D721Med (cell line): ENCODE measurements at regions not wholly inside any gene's neighbourhood (a gene's known extent, or its start where the extent isn't known, plus 50 kb on each side); places are given as distances from the start of the nearest gene placed in this dataset.
"Not testable (repeated sequence)": the region's sequence is repeated elsewhere in the genome, so short reads cannot be mapped to it uniquely, and the experiment has no call there.

ENCODE experiments used
- DNase-seq: peaks from one replicate; pipeline ENCODE4 v3.0.0; 2011; ENCODE audit warnings: low spot score; ENCODE audit not compliant: insufficient read length
- FAIRE-seq: peaks from 2 replicates; lab custom pipeline; 2011; peaks lifted over from hg19 to GRCh38; lab: Jason Lieb, UNC
- CTCF ChIP-seq: IDR thresholded peaks from 2 replicates; pipeline ENCODE4 v1.5.1; 2012; ENCODE audit warnings: mild to moderate bottlenecking, control low read depth; ENCODE audit not compliant: insufficient read depth; ENCODE audit errors: missing control alignments

GRCh38 chr5:33209252-33209651 lies 231.5 kb upstream of the TARS1 start:
- FAIRE-seq (no peak), DNase-seq (no peak)
- TF ChIP-seq CTCF: no peak

DNA sequence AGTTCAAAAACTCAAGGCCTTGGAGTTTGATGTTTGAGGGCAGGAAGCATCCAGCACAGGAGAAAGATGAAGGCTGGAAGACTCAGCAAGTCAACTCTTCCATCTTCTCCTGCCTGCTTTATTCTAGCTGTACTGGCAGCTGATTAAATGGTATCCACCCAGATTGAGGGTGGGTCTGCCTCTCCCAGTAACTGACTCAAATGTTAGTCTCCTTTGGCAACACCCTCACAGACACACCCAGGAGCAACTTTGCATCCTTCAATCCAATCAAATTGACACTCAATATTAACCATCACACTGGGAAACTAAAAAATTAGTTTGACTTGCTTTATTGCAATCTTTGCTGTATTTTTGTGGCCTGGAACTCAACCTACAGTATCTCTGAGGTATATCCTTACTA lies 230.5 kb upstream of the TARS1 start:
- FAIRE-seq, DNase-seq: not testable (repeated sequence)

DNA sequence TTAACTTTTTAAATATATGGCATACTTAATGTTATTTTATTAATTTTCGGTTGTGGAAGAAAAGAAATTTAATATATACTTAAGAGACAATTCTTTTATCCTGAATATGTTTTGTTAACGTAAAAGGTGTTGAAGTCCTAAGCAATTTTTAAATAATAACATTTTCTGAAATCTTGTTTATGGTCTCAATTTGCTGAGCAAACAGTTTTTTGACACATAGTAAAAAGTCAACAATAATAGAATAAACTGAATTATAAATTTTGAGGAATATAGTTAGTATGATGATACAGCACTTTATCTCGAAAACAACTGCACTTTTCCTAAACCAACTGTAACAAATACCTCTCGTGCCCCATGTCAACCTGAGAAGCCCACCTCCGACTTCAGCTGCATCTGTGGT lies 229.8 kb upstream of the TARS1 start:
- no peak for FAIRE-seq
- TF ChIP-seq CTCF: no peak
- no peak for DNase-seq

- TF ChIP-seq CTCF: no peak
- FAIRE-seq (no peak), DNase-seq (no peak)
These were observed 228.3 kb upstream of the TARS1 start for GRCh38 chr5:33212439-33212838.

- TF ChIP-seq CTCF: no peak
- DNase-seq (no peak), FAIRE-seq (no peak)
These were observed 227.9 kb upstream of the TARS1 start for GRCh38 chr5:33212900-33213299.

DNA sequence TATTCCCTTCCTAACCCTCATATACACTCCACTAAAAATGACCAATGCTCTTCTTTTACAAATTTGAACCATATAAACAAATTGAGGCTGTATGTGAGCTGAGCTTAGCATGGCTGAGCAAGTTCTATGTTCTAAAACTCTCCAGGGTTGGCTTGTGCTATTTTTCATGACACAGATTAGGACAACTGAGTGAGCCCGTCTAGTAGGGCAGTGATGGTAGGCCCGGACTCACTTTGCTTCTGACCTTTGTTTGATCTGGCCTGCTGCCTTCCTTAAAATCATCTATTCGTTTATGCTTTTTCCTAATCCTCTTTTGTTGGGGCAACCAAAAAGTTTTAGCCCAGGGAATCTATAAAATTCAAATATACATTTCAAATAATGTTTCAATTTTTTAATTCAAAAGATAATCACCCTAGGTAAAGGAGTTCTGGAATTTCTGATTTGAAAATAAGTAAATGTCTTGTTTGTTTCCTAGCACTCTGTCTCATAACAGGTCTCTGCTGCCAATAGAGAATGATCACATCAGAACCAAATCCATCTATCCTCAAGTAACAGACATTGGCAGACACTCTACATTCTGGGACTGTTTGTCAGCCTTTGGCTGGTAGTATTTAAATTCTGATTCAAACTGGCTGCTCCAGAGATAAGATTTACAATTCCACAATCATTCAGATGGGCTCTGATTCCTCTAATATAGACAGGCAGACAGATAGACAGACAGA lies 217.0 kb upstream of the TARS1 start:
- TF ChIP-seq CTCF: no peak
- FAIRE-seq (no peak), DNase-seq (no peak)

- FAIRE-seq: no peak
- no peak for TF ChIP-seq CTCF
- no peak for DNase-seq
These were observed 216.3 kb upstream of the TARS1 start for GRCh38 chr5:33224285-33224961.
